ENCODE measurements at regions not wholly inside any gene's neighbourhood (a gene's known extent, or its start where the extent isn't known, plus 50 kb on each side); places are given as distances from the start of the nearest gene placed in this dataset.
A peak's percentile ranks its signal among the peaks of the same experiment; 100 is the strongest.

DNA sequence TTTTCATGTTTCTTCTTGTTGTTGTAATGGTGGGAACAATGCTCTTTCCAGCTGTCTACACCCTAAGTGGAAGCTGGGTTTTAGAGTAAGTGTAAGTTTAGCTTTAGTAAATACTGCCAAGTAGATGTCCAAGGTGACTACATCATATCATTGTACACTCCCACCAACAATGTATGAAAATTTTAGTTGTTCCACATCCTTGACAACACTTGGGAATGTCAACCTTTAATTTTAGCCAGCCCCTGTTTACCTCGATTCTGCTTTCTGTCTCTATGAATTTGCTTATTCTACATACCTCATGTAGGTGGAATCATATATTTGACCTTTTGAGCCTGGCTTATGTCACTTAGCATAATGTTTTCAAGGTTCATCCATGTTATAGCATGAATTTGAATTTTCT is 93.0 kb downstream of the MTPAP start:
- peaks cover 7% of the 10 kb centered on the region for H3K9me3 Mint-ChIP-seq (ENCODE audit: unreplicated experiment)
- TF ChIP-seq, protein P1, sequence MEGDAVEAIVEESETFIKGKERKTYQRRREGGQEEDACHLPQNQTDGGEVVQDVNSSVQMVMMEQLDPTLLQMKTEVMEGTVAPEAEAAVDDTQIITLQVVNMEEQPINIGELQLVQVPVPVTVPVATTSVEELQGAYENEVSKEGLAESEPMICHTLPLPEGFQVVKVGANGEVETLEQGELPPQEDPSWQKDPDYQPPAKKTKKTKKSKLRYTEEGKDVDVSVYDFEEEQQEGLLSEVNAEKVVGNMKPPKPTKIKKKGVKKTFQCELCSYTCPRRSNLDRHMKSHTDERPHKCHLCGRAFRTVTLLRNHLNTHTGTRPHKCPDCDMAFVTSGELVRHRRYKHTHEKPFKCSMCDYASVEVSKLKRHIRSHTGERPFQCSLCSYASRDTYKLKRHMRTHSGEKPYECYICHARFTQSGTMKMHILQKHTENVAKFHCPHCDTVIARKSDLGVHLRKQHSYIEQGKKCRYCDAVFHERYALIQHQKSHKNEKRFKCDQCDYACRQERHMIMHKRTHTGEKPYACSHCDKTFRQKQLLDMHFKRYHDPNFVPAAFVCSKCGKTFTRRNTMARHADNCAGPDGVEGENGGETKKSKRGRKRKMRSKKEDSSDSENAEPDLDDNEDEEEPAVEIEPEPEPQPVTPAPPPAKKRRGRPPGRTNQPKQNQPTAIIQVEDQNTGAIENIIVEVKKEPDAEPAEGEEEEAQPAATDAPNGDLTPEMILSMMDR (IDR thresholded peaks at IDR 0.05; ENCODE audit: partially characterized antibody, unreplicated experiment): no peak
- no peak for DNase-seq
- no peaks in the 10 kb centered on the region for H3K4me1 Mint-ChIP-seq (ENCODE audit: low read depth, unreplicated experiment)
- H3K27me3 Mint-ChIP-seq (ENCODE audit: unreplicated experiment): no peaks in the 10 kb centered on the region
- H3K27ac Mint-ChIP-seq (ENCODE audit: unreplicated experiment): no peak overlapping the region
- H3K36me3 Mint-ChIP-seq (ENCODE audit: unreplicated experiment): peaks cover 20% of the 10 kb centered on the region
- H3K4me3 Mint-ChIP-seq (ENCODE audit: unreplicated experiment): no peak overlapping the region

DNA sequence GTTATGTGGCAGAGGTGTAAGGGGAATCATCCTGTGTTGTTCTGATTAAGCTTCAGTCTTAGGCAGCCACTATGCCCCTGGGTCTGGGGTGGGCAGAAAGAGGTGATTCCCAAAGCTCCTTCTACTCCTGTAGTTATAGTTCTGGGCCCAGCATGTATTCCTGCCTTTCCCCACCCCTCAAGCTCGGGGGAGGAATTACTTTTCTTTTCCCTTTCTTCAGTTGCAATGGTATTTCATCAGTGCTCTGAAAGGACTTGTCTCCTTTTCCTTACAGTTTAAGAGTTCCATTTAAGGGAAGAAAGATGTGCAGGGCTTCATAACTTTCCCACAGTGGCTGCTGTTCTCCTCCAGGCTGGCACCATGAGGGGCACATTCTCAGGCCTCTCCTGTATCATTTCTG is 94.2 kb downstream of the MTPAP start:
- Mint-ChIP-seq H3K27ac (ENCODE audit: unreplicated experiment) (no peak overlapping the region), H3K27me3 (ENCODE audit: unreplicated experiment) (no peaks in the 10 kb centered on the region), H3K4me3 (ENCODE audit: unreplicated experiment) (no peak overlapping the region), H3K36me3 (ENCODE audit: unreplicated experiment) (peaks cover 20% of the 10 kb centered on the region), H3K9me3 (ENCODE audit: unreplicated experiment) (peaks cover 7% of the 10 kb centered on the region), H3K4me1 (ENCODE audit: low read depth, unreplicated experiment) (no peaks in the 10 kb centered on the region)
- TF ChIP-seq, protein P1 (IDR thresholded peaks at IDR 0.05; ENCODE audit: partially characterized antibody, unreplicated experiment): no peak
- DNase-seq: no peak

DNA sequence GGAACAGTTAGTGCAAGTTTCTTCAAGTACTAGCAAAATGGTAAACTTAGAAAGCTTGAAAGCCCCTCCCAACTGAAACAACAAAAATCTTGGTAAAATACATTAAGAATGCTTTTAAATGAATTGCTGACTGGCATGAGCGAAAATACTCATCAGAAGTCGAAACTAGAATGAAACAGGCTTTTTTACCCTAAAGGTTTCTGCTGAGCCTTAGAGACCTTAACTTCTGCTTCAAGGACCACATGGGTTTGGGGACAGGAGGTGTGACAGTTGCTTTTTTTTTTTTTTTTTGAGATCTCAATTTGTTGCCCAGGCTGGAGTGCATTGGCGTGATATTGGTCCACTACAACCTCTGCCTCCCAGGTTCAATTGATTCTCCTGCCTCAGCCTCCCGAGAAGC is 100.3 kb downstream of the MTPAP start:
- Mint-ChIP-seq H3K9me3 (ENCODE audit: unreplicated experiment) (no peaks in the 10 kb centered on the region), H3K4me3 (ENCODE audit: unreplicated experiment) (no peak overlapping the region), H3K4me1 (ENCODE audit: low read depth, unreplicated experiment) (no peaks in the 10 kb centered on the region), H3K36me3 (ENCODE audit: unreplicated experiment) (peaks cover 6% of the 10 kb centered on the region), H3K27me3 (ENCODE audit: unreplicated experiment) (no peaks in the 10 kb centered on the region), H3K27ac (ENCODE audit: unreplicated experiment) (no peak overlapping the region)
- TF ChIP-seq, protein P1 (IDR thresholded peaks at IDR 0.05; ENCODE audit: partially characterized antibody, unreplicated experiment): no peak
- no peak for DNase-seq

DNA sequence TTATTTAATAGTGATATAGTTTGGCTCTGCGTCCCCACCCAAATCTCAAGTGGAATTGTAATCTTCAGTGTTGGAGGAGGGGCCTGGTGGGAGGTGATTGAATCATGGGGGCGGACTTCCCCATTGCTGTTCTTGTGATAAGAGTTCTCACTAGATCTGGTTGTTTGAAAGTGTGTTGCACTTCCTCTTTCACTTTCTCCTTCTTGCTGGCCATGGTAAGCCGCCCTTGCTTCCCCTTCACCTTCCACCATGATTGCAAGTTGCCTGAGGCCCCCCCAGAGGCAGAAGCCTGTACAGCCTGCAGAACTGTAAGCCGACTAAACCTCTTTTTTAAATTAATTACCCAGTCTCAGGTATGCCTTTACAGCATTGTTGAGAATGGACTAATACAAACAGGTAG is 101.4 kb downstream of the MTPAP start:
- H3K36me3 Mint-ChIP-seq (ENCODE audit: unreplicated experiment): no peaks in the 10 kb centered on the region
- H3K4me3 Mint-ChIP-seq (ENCODE audit: unreplicated experiment): no peak overlapping the region
- no peaks in the 10 kb centered on the region for H3K9me3 Mint-ChIP-seq (ENCODE audit: unreplicated experiment)
- DNase-seq: no peak
- TF ChIP-seq, protein P1 (IDR thresholded peaks at IDR 0.05; ENCODE audit: partially characterized antibody, unreplicated experiment): no peak
- no peaks in the 10 kb centered on the region for H3K4me1 Mint-ChIP-seq (ENCODE audit: low read depth, unreplicated experiment)
- H3K27me3 Mint-ChIP-seq (ENCODE audit: unreplicated experiment): no peaks in the 10 kb centered on the region
- H3K27ac Mint-ChIP-seq (ENCODE audit: unreplicated experiment): no peak overlapping the region

DNA sequence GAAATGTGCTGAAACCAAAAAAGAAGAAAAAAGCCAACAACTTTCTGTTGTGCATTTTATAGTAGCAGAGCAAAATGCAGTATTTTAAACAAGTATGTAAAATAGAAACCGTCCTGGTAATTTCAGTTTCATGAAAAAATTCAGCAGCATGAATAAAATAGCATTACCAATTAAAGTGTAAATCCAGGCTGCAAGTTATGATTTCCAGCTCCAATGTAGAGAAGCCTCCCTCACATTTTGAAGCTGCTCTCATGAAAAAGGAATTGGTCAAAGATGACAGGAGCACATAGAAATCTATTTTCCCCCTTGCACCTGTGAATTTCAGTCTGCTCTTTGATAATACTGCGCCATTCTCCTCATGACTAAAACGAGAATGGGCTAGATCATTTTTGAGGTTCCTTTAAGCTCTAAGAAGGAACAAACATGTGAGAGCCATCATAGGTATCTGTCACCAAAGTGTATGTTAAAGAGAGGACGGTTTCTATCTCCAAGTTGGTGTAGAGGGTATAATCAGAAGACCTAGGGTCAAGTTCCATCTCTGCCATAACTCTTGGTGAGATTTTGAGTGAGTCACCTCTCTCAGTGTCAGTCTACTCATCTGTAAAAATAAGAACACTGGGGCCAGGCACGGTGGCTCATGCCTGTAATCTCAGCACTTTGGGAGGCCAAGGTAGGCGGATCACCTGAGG is 107.5 kb downstream of the MTPAP start:
- Mint-ChIP-seq H3K27me3 (ENCODE audit: unreplicated experiment) (no peaks in the 10 kb centered on the region), H3K36me3 (ENCODE audit: unreplicated experiment) (no peaks in the 10 kb centered on the region), H3K27ac (ENCODE audit: unreplicated experiment) (no peak overlapping the region), H3K4me3 (ENCODE audit: unreplicated experiment) (no peak overlapping the region), H3K4me1 (ENCODE audit: low read depth, unreplicated experiment) (no peaks in the 10 kb centered on the region), H3K9me3 (ENCODE audit: unreplicated experiment) (no peaks in the 10 kb centered on the region)
- no peak for DNase-seq
- TF ChIP-seq, protein P1 (IDR thresholded peaks at IDR 0.05; ENCODE audit: partially characterized antibody, unreplicated experiment): peak; percentile 0
